NCI-H460 (cell line): ENCODE measurements at regions not wholly inside any gene's neighbourhood (a gene's known extent, or its start where the extent isn't known, plus 50 kb on each side); places are given as distances from the start of the nearest gene placed in this dataset.

Experiments
- DNase-seq: peaks from one replicate; pipeline ENCODE4 v3.0.0-alpha.2; 2016; ENCODE audit warnings: low read depth; ENCODE audit errors: extremely low read depth

- DNase-seq = no peak
Observed at GRCh38 chr14:101501341-101501740, 60.0 kb upstream of the DIO3 start.

GRCh38 chr14:101501858-101502615 is 59.3 kb upstream of the DIO3 start:
- DNase-seq = no peak

GRCh38 chr14:101502761-101503392 is 58.4 kb upstream of the DIO3 start:
- DNase-seq = no peak

- no peak for DNase-seq
Observed at GRCh38 chr14:101503431-101504095, 57.7 kb upstream of the DIO3 start.

- DNase-seq = no peak
Observed at GRCh38 chr14:101504096-101504948, 57.0 kb upstream of the DIO3 start.

- DNase-seq = no peak
Observed at GRCh38 chr14:101505236-101505970, 55.9 kb upstream of the DIO3 start.

- no peak for DNase-seq
Observed at GRCh38 chr14:101506211-101506925, 54.9 kb upstream of the DIO3 start.

GRCh38 chr14:101506926-101507835 is 54.1 kb upstream of the DIO3 start:
- DNase-seq = no peak

GRCh38 chr14:101507836-101508150 is 53.5 kb upstream of the DIO3 start:
- no peak for DNase-seq

GRCh38 chr14:101508196-101508947 is 52.9 kb upstream of the DIO3 start:
- no peak for DNase-seq

- DNase-seq = no peak
Observed at GRCh38 chr14:101508948-101509729, 52.2 kb upstream of the DIO3 start.

GRCh38 chr14:101509730-101510371 is 51.4 kb upstream of the DIO3 start:
- no peak for DNase-seq

- no peak for DNase-seq
Observed at GRCh38 chr14:101511199-101511598, 50.1 kb upstream of the DIO3 start.
